Endothelial cell of umbilical vein (primary cell): ENCODE measurements at regions not wholly inside any gene's neighbourhood (a gene's known extent, or its start where the extent isn't known, plus 50 kb on each side); places are given as distances from the start of the nearest gene placed in this dataset.
"Not testable (repeated sequence)": the region's sequence is repeated elsewhere in the genome, so short reads cannot be mapped to it uniquely, and the experiment has no call there.

ENCODE experiments used
- BruUV-seq: library from RNA; stranded (reverse); fragments of 400-500 nt; replicated peaks from 2 replicates; lab custom pipeline; 2021; lab: Mats Ljungman, UMichigan
- CTCF ChIA-PET: fragments of 300-600, 350-600 bp; sonication (Branson Sonifier 250); formaldehyde crosslinking; loops from one replicate; lab custom pipeline; 2021; ENCODE audit warnings: antibody characterized with exemption, inconsistent platforms; lab: Charles Lee
- POLR2A ChIA-PET: fragments of 300-600, 350-600 bp; sonication (Branson Sonifier 250); formaldehyde crosslinking; loops from one replicate; lab custom pipeline; 2021; ENCODE audit warnings: antibody characterized with exemption, inconsistent platforms; lab: Charles Lee
- DNase-seq: peaks from one replicate; pipeline ENCODE4 v3.0.0-alpha.2; 2011; ENCODE audit warnings: low read depth, low spot score
- FAIRE-seq: peaks from 2 replicates; lab custom pipeline; 2011; peaks lifted over from hg19 to GRCh38; lab: Jason Lieb, UNC
- H2AFZ ChIP-seq: 2 replicates; pipeline ENCODE4 v1.6.0; 2012; ENCODE audit warnings: low read depth, low read length, control low read depth, inconsistent platforms
- H3K27ac ChIP-seq: 2 replicates; pipeline ENCODE4 v1.5.1; 2011; ENCODE audit warnings: low read depth, mild to moderate bottlenecking, control low read depth, low read length, moderate library complexity; ENCODE audit not compliant: insufficient read depth
- H3K27me3 ChIP-seq, 2 experiments: 2 replicates each; pipeline versions ENCODE4 v1.6.0 to v1.6.1; 2011; ENCODE audit warnings: low read length in 2 of 2, mixed read lengths in 1 of 2; ENCODE audit not compliant: control insufficient read depth in 2 of 2, insufficient read depth in 2 of 2
- H3K36me3 ChIP-seq, 2 experiments: 2 replicates in 1 of 2; 3 replicates in 1 of 2; pipeline ENCODE4 v1.5.1; 2011; ENCODE audit warnings: low read length in 2 of 2, mild to moderate bottlenecking in 1 of 2, moderate library complexity in 1 of 2; ENCODE audit not compliant: control insufficient read depth in 2 of 2, insufficient read depth in 2 of 2; ENCODE audit errors: extremely low read depth in 1 of 2
- H3K4me1 ChIP-seq: 3 replicates; pipeline ENCODE4 v1.5.1; 2011; ENCODE audit warnings: mild to moderate bottlenecking, low read length; ENCODE audit not compliant: control insufficient read depth, insufficient read depth; ENCODE audit errors: extremely low read depth
- H3K4me2 ChIP-seq: 2 replicates; pipeline ENCODE4 v1.6.1; 2011; ENCODE audit warnings: low read length, control low read depth, mixed read lengths; ENCODE audit not compliant: insufficient read depth
- H3K4me3 ChIP-seq, 3 experiments: fragments of 200-600 bp in 1 of 3; sonication (generic), shearing (Covaris generic) in 1 of 3; replicated peaks in 1 of 3; 2 replicates each; pipeline ENCODE4 v1.5.1; 2011 to 2016; ENCODE audit warnings: control low read depth in 3 of 3, low read length in 3 of 3, mild to moderate bottlenecking in 2 of 3, inconsistent platforms in 1 of 3, low read depth in 1 of 3, moderate library complexity in 1 of 3; ENCODE audit not compliant: insufficient read depth in 1 of 3
- H3K79me2 ChIP-seq: 2 replicates; pipeline ENCODE4 v1.6.0; 2012; ENCODE audit warnings: low read length, inconsistent platforms; ENCODE audit not compliant: control insufficient read depth, insufficient read depth
- H3K9ac ChIP-seq: replicated peaks from 2 replicates; pipeline ENCODE3; 2011; ENCODE audit warnings: low read length, control low read depth; ENCODE audit not compliant: insufficient read depth; ENCODE audit errors: extremely low read depth
- H3K9me1 ChIP-seq: replicated peaks from 3 replicates; pipeline ENCODE4 v1.6.0; 2011; ENCODE audit warnings: mild to moderate bottlenecking, low read length; ENCODE audit not compliant: control insufficient read depth, insufficient read depth; ENCODE audit errors: extremely low read depth
- H3K9me3 ChIP-seq: replicated peaks from 2 replicates; pipeline ENCODE4 v1.5.1; 2012; ENCODE audit warnings: low read length, inconsistent platforms; ENCODE audit not compliant: control insufficient read depth, insufficient read depth
- H4K20me1 ChIP-seq: replicated peaks from 2 replicates; pipeline ENCODE3; 2011; ENCODE audit warnings: mild to moderate bottlenecking, low read length; ENCODE audit not compliant: control insufficient read depth, insufficient read depth; ENCODE audit errors: extremely low read depth
- EZH2 ChIP-seq: IDR thresholded peaks from 2 replicates; pipeline ENCODE4 v1.6.1; 2012; ENCODE audit warnings: borderline replicate concordance, low read depth, mild to moderate bottlenecking, moderate library complexity, low read length, inconsistent platforms; ENCODE audit not compliant: severe bottlenecking
- FOS ChIP-seq: IDR thresholded peaks from 2 replicates; pipeline ENCODE4 v1.6.1; 2011; ENCODE audit warnings: mild to moderate bottlenecking, low read length, moderate library complexity, borderline replicate concordance; ENCODE audit not compliant: insufficient read depth
- GATA2 ChIP-seq: IDR thresholded peaks from 2 replicates; pipeline ENCODE4 v1.7.0; 2011; ENCODE audit warnings: low read depth, mild to moderate bottlenecking, moderate library complexity, mixed read lengths, low read length; ENCODE audit not compliant: insufficient read length, insufficient read depth
- JUN ChIP-seq: IDR thresholded peaks from 2 replicates; pipeline ENCODE4 v1.6.1; 2011; ENCODE audit warnings: borderline replicate concordance, low read depth; ENCODE audit not compliant: insufficient read length, insufficient read depth
- MYC ChIP-seq: IDR thresholded peaks from one replicate; pipeline ENCODE4 v1.6.1; 2011; ENCODE audit warnings: mild to moderate bottlenecking, low read depth, low read length
- POLR2A ChIP-seq: IDR thresholded peaks from 2 replicates; pipeline ENCODE4 v1.6.1; 2012; ENCODE audit warnings: low read depth, mild to moderate bottlenecking, control low read depth, low read length
- POLR2AphosphoS5 ChIP-seq: IDR thresholded peaks from 2 replicates; pipeline ENCODE4 v1.6.1; 2012; ENCODE audit warnings: low read depth, mild to moderate bottlenecking, control low read depth, low read length, moderate library complexity; ENCODE audit not compliant: insufficient read depth
- dilution Hi-C: fragments of 300-500 bp; cut with MboI; formaldehyde crosslinking; loops from one replicate; pipeline ENCODE4 v1.15.0; 2019; ENCODE audit warnings: low sequenced_read_pairs; ENCODE audit not compliant: extremely low pct_ligation_motif_present
- intact Hi-C: fragments of 100-400 bp; cut with micrococcal nuclease; formaldehyde crosslinking; loops from one replicate; pipeline ENCODE4 v1.10.0; 2022
- TF ChIP-seq, protein P1 (sequence below), 2 donors: IDR thresholded peaks; 1 replicate in 1 of 2; 2 replicates in 1 of 2; pipeline ENCODE4 v1.5.1; 2011; ENCODE audit warnings: low read length in 2 of 2, mild to moderate bottlenecking in 2 of 2, moderate library complexity in 2 of 2, control low read depth in 1 of 2, inconsistent platforms in 1 of 2, low read depth in 1 of 2; ENCODE audit not compliant: insufficient read depth in 1 of 2; ENCODE audit errors: extremely low read depth in 1 of 2
- TF ChIP-seq, protein P2 (sequence below): IDR thresholded peaks from 2 replicates; pipeline ENCODE4 v1.6.1; 2011; ENCODE audit not compliant: insufficient read depth, insufficient read length

DNA sequence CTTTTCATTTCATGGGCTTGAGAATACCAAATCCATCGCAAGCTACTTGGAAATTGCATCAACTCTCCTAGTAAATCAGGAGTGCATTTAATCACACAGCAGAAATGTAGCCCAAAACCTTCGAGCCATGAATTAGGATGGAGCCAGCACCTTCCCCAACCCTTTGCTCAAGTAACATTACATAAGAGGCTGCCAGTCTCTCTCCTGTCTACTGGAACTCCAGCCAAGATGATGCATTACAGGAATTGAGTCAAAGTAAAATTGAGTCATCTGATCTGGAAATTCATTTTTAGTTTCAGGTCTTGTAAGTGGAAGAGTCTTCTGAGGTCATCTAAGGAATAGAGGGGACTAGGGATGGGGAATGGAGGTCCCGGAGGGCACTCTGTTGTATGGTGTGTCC is 69.7 kb upstream of the FHIP2A start:
- H3K27me3 ChIP-seq: no peaks in the 10 kb centered on the region
- no peak overlapping the region for H3K4me3 ChIP-seq
- H2AFZ ChIP-seq: no peak overlapping the region
- no peak overlapping the region for H3K9ac ChIP-seq
- H3K9me3 ChIP-seq: no peaks in the 10 kb centered on the region
- H3K36me3 ChIP-seq: no peaks in the 10 kb centered on the region
- no peaks in the 10 kb centered on the region for H3K9me1 ChIP-seq
- no peaks in the 10 kb centered on the region for H4K20me1 ChIP-seq
- no peak for DNase-seq
- no peak overlapping the region for H3K27ac ChIP-seq
- ChIA-PET POLR2A (no interaction called here), CTCF (no interaction called here)
- no peak overlapping the region for H3K4me2 ChIP-seq
- H3K4me1 ChIP-seq: peaks cover 5% of the 10 kb centered on the region
- no peaks in the 10 kb centered on the region for H3K79me2 ChIP-seq
- no TSS peak for BruUV-seq
- no peak for TF ChIP-seq EZH2
- TF ChIP-seq MYC: no peak
- no peak for TF ChIP-seq POLR2A
- no peak for TF ChIP-seq POLR2AphosphoS5
- TF ChIP-seq GATA2: no peak
- TF ChIP-seq, protein P1, sequence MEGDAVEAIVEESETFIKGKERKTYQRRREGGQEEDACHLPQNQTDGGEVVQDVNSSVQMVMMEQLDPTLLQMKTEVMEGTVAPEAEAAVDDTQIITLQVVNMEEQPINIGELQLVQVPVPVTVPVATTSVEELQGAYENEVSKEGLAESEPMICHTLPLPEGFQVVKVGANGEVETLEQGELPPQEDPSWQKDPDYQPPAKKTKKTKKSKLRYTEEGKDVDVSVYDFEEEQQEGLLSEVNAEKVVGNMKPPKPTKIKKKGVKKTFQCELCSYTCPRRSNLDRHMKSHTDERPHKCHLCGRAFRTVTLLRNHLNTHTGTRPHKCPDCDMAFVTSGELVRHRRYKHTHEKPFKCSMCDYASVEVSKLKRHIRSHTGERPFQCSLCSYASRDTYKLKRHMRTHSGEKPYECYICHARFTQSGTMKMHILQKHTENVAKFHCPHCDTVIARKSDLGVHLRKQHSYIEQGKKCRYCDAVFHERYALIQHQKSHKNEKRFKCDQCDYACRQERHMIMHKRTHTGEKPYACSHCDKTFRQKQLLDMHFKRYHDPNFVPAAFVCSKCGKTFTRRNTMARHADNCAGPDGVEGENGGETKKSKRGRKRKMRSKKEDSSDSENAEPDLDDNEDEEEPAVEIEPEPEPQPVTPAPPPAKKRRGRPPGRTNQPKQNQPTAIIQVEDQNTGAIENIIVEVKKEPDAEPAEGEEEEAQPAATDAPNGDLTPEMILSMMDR (IDR thresholded peaks at IDR 0.05; ENCODE audit: extremely low read depth in 1 of 2, insufficient read depth in 1 of 2, low read depth in 1 of 2, low read length in 2 of 2): no peak
- TF ChIP-seq JUN: no peak
- no peak for TF ChIP-seq FOS
- TF ChIP-seq, protein P2, sequence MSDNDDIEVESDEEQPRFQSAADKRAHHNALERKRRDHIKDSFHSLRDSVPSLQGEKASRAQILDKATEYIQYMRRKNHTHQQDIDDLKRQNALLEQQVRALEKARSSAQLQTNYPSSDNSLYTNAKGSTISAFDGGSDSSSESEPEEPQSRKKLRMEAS: no peak
- FAIRE-seq: no peak
- intact Hi-C loops (no loop called here), dilution Hi-C loops (no loop called here)

DNA sequence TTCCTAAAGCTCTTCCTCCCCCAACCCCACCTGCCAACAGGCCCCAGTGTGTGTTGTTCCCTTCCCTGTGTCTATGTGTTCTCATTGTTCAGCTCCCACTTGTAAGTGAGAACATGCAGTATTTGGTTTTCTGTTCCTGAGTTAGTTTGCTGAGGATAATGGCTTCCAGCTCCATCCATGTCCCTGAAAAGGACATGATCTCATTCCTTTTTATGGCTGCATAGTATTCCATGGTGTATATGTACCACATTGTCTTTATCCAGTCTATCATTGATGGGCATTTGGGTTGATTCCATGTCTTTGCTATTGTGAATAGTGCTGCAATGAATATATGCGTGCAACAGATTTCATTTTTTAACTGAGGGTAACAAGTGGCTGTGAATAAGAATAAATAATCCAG is 69.0 kb upstream of the FHIP2A start:
- DNase-seq, dilution Hi-C loops, H3K9me3 ChIP-seq, intact Hi-C loops, H3K9ac ChIP-seq, H3K79me2 ChIP-seq, H3K4me2 ChIP-seq, H3K4me1 ChIP-seq, H3K36me3 ChIP-seq, H2AFZ ChIP-seq, H3K4me3 ChIP-seq, H3K27ac ChIP-seq, H3K27me3 ChIP-seq, H4K20me1 ChIP-seq, POLR2A ChIA-PET, FAIRE-seq, H3K9me1 ChIP-seq, BruUV-seq: not testable (repeated sequence)
- CTCF ChIA-PET: interaction anchor here (1.0 to 1.4 kb wide), 3 partner anchors 10 to 33 kb away, joined by 3 to 6 read pairs (median 4); no protein-coding TSS in a partner anchor
